ENCODE measurements at regions not wholly inside any gene's neighbourhood (a gene's known extent, or its start where the extent isn't known, plus 50 kb on each side); places are given as distances from the start of the nearest gene placed in this dataset.

DNA sequence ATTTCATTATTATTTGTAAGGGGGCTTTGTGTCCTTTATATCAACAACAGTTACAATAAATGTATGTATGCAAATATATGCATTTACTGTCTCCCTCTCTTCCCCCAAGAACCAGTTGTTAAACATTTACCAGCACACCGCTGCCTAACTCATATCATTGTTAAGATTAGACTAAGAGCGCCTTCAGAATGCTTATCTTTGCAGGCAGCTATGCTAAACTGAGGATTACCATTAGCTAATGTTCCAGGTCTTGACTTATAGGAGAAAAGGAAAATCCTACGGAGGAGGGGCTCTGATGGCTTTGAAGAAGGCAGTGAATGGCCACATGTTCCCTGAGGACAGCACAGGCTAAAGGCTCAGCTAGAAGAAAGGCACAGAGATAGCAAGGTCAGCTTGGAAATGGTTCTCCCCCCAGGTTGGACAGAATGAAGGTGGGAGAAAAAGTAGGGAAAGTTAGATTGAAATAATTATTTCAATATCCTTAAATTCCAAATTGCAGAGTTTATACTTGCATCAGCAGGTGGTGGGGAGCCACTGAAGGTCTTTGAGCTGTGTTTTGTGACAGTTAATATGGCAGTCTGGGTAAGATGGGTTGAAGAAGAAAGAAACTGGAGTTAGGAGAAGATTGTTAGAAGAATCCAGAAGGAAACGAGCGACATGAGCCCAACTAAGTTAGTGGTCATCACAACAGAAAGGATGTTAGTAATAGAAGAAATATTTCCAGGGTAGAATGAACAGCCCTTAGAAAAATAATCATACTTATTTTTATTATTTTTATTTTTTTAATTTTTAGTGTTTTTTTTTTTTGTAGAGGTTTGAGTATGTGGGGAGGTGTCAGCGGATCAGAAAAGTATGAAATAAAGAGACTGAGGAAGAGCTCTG lies 87.0 kb upstream of the MAF start:
- TF ChIP-seq CTCF (IDR thresholded peaks at IDR 0.05), result no peak
- TF ChIP-seq POLR2A (IDR thresholded peaks at IDR 0.05), result no peak

All from Peyer's patch (tissue), 4 donors.